SU-DHL-6 (cell line): ENCODE measurements at regions not wholly inside any gene's neighbourhood (a gene's known extent, or its start where the extent isn't known, plus 50 kb on each side); places are given as distances from the start of the nearest gene placed in this dataset.

ENCODE experiments used
- H2AFZ ChIP-seq: fragments of 200-600 bp; sonication (generic); 2 replicates; pipeline ENCODE4 v1.6.1; 2014; ENCODE audit warnings: low read depth, mild to moderate bottlenecking, moderate library complexity, mixed read lengths, antibody characterized with exemption, low read length; ENCODE audit not compliant: severe bottlenecking
- H3F3A ChIP-seq: fragments of 200-600 bp; shearing (Covaris generic); 2 replicates; pipeline ENCODE4 v1.6.0; 2016; ENCODE audit warnings: antibody characterized with exemption, mild to moderate bottlenecking; ENCODE audit not compliant: insufficient read depth
- H3K27ac ChIP-seq: fragments of 200-600 bp; sonication (generic); 2 replicates; pipeline ENCODE4 v1.5.1; 2016; ENCODE audit warnings: low read depth, mild to moderate bottlenecking, low read length, moderate library complexity, mixed read lengths
- H3K27me3 ChIP-seq: fragments of 200-600 bp; sonication (generic), shearing (Covaris generic); 2 replicates; pipeline ENCODE4 v1.6.0; 2014; ENCODE audit warnings: mild to moderate bottlenecking, low read length
- H3K36me3 ChIP-seq: fragments of 200-600 bp; sonication (generic); 2 replicates; pipeline ENCODE4 v1.6.1; 2014; ENCODE audit warnings: mild to moderate bottlenecking, low read length, mixed read lengths
- H3K4me2 ChIP-seq: fragments of 300-600, 200-600 bp; shearing (Covaris generic), sonication (generic); 2 replicates; pipeline ENCODE4 v1.6.0; 2014; ENCODE audit warnings: low read length, low read depth, mild to moderate bottlenecking; ENCODE audit not compliant: poor library complexity, severe bottlenecking
- H3K4me3 ChIP-seq: fragments of 200-600 bp; sonication (generic); 2 replicates; pipeline ENCODE4 v1.5.1; 2014; ENCODE audit warnings: antibody characterized with exemption, low read length, mild to moderate bottlenecking, mixed read lengths; ENCODE audit not compliant: insufficient read depth, poor library complexity, severe bottlenecking
- H3K79me2 ChIP-seq: fragments of 200-600 bp; sonication (generic); 2 replicates; pipeline ENCODE4 v1.6.1; 2014; ENCODE audit warnings: mild to moderate bottlenecking, low read length, moderate library complexity; ENCODE audit not compliant: insufficient read depth
- H3K9ac ChIP-seq: fragments of 200-600 bp; sonication (generic); 2 replicates; pipeline ENCODE4 v1.7.0; 2014; ENCODE audit warnings: mild to moderate bottlenecking, low read length
- H3K9me2 ChIP-seq: fragments of 200-600 bp; sonication (generic); replicated peaks from 2 replicates; pipeline ENCODE4 v1.6.1; 2014; ENCODE audit warnings: low read length; ENCODE audit not compliant: insufficient read depth
- H3K9me3 ChIP-seq: fragments of 200-600 bp; sonication (generic); 2 replicates; pipeline ENCODE4 v1.6.1; 2014; ENCODE audit warnings: low read length, mixed read lengths; ENCODE audit not compliant: insufficient read depth
- H4K20me1 ChIP-seq: fragments of 200-600 bp; sonication (generic); 2 replicates; pipeline ENCODE4 v1.6.1; 2014; ENCODE audit warnings: low read depth, mild to moderate bottlenecking, antibody characterized with exemption, low read length, moderate library complexity, mixed read lengths
- EZH2phosphoT487 ChIP-seq: fragments of 200-600 bp; sonication (generic), shearing (Covaris generic); conservative IDR thresholded peaks from 2 replicates; pipeline ENCODE4 v1.6.1; 2018; ENCODE audit warnings: mild to moderate bottlenecking, antibody characterized with exemption, low read length, moderate library complexity, mixed read lengths
- TF ChIP-seq, protein P1 (sequence below): fragments of 200-600 bp; sonication (generic); IDR thresholded peaks from one replicate; pipeline ENCODE4 v1.5.1; 2017; ENCODE audit warnings: antibody characterized with exemption, mild to moderate bottlenecking, low read length, moderate library complexity; ENCODE audit not compliant: insufficient read depth, poor library complexity, severe bottlenecking

DNA sequence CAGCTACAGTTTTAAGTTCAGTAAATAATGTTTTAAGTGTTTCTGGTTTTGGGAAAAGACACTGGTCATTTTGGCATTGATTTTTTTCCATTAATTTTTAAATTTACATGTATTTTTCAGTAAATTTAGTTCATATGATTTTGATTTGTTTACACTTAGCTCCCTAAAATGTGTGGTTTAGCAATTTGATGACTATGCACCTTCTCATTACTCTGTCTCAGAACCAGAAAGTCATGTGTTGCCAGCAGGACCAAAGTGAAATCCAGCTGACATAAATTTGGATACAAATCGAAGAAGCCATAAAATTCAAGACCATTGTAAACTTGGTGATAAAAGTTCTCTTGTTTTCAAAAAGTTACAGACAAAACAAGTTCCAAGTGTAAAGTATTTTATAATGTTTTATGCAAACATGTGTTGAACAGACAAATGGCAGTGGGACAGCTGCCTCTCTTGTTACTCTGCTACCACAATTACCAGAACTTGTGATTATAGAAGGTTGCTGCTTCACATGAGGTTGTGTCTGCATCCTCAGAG, 354.8 kb downstream of the NR2F1-AS1 start:
- TF ChIP-seq EZH2phosphoT487: no peak
- TF ChIP-seq, protein P1, sequence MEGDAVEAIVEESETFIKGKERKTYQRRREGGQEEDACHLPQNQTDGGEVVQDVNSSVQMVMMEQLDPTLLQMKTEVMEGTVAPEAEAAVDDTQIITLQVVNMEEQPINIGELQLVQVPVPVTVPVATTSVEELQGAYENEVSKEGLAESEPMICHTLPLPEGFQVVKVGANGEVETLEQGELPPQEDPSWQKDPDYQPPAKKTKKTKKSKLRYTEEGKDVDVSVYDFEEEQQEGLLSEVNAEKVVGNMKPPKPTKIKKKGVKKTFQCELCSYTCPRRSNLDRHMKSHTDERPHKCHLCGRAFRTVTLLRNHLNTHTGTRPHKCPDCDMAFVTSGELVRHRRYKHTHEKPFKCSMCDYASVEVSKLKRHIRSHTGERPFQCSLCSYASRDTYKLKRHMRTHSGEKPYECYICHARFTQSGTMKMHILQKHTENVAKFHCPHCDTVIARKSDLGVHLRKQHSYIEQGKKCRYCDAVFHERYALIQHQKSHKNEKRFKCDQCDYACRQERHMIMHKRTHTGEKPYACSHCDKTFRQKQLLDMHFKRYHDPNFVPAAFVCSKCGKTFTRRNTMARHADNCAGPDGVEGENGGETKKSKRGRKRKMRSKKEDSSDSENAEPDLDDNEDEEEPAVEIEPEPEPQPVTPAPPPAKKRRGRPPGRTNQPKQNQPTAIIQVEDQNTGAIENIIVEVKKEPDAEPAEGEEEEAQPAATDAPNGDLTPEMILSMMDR: no peak
- Histone ChIP-seq H3K27ac (no peak overlapping the region), H3K9me2 (no peaks in the 10 kb centered on the region)

DNA sequence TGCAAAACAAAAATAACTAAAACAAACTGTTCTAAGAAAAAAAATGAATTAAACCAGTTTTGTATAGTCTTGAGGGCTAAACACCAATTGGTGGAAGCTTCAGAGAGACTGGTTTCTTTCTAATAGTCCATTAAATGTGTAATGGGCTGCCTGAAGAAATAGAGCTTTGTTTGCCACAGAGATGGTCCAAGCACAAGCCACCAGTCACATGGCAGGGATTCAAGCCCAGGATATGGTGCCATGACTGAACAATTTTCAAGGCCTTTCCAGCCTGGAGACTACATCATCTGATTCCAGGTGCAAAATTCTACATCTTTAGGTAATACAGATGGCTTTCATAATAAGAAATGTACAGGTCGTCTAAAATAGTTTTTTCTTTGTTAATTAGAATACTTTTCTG, 355.3 kb downstream of the NR2F1-AS1 start:
- Histone ChIP-seq H3K4me2 (no peak overlapping the region), H3K36me3 (no peaks in the 10 kb centered on the region), H3K9ac (no peak overlapping the region), H3F3A (no peaks in the 10 kb centered on the region), H2AFZ (no peak overlapping the region), H3K79me2 (no peaks in the 10 kb centered on the region), H3K9me2 (no peaks in the 10 kb centered on the region), H4K20me1 (no peaks in the 10 kb centered on the region), H3K27ac (no peak overlapping the region), H3K27me3 (no peaks in the 10 kb centered on the region), H3K4me3 (no peak overlapping the region), H3K9me3 (no peaks in the 10 kb centered on the region)
- TF ChIP-seq, protein P1: no peak
- TF ChIP-seq EZH2phosphoT487: no peak

More for the DNA sequence above, 354.8 kb downstream of the NR2F1-AS1 start:
- no peak overlapping the region for H3K4me3 ChIP-seq
- no peak overlapping the region for H3K4me2 ChIP-seq
- H3K27me3 ChIP-seq: no peaks in the 10 kb centered on the region
- no peaks in the 10 kb centered on the region for H3F3A ChIP-seq
- H4K20me1 ChIP-seq: no peaks in the 10 kb centered on the region
- H3K9me3 ChIP-seq: no peaks in the 10 kb centered on the region
- H3K9ac ChIP-seq: no peak overlapping the region
- H2AFZ ChIP-seq: no peak overlapping the region
- H3K79me2 ChIP-seq: no peaks in the 10 kb centered on the region
- no peaks in the 10 kb centered on the region for H3K36me3 ChIP-seq

DNA sequence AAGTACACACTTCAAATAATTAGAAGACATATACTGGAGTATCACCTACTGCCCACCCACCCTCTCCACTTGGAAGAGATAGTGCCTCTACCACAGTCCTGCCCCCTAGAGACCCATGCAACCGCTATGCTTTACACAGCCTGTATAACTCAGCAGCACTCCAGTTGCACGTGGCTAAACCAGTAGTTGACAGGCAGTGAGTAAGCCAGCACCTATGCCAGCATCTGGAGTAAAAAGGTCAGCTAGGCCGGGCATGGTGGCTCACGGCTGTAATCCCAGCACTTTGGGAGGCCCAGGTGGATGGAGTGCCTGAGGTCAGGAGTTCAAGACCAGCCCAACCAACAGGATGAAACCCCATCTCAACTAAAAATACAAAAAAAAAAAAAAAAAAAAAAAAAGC, 356.4 kb downstream of the NR2F1-AS1 start:
- Histone ChIP-seq H3F3A (no peaks in the 10 kb centered on the region), H3K4me2 (no peak overlapping the region), H3K4me3 (no peak overlapping the region), H3K79me2 (no peaks in the 10 kb centered on the region), H3K27me3 (no peaks in the 10 kb centered on the region), H3K27ac (no peak overlapping the region), H2AFZ (no peak overlapping the region), H4K20me1 (no peaks in the 10 kb centered on the region), H3K9ac (no peak overlapping the region), H3K36me3 (no peaks in the 10 kb centered on the region), H3K9me3 (no peaks in the 10 kb centered on the region), H3K9me2 (no peaks in the 10 kb centered on the region)
- TF ChIP-seq, protein P1: no peak
- no peak for TF ChIP-seq EZH2phosphoT487

DNA sequence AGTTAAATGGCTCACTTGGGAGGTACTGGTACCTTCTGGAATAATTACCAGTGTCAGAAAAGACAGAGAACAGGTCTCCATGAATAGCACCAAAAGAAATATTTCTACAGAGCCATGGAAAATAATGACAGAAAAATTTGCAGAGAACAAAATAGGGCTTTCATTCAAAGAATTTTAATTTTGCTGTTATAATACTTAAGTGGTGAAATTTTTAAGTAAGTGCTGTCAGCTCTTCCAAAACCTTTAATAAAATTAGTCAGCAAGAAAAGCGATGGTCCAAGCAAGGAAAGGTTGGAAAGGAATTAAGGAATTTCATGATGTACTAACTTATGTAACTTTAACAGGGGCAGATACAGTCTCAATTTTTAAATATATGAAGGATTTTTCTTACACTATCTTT, 359.2 kb downstream of the NR2F1-AS1 start:
- H3K9ac ChIP-seq: no peak overlapping the region
- H3K36me3 ChIP-seq: no peaks in the 10 kb centered on the region
- no peak overlapping the region for H3K27ac ChIP-seq
- H3K9me3 ChIP-seq: no peaks in the 10 kb centered on the region
- no peaks in the 10 kb centered on the region for H3K79me2 ChIP-seq
- no peak overlapping the region for H3K4me3 ChIP-seq
- H3K9me2 ChIP-seq: no peaks in the 10 kb centered on the region
- TF ChIP-seq, protein P1: no peak
- TF ChIP-seq EZH2phosphoT487: no peak
- no peaks in the 10 kb centered on the region for H4K20me1 ChIP-seq
- H3F3A ChIP-seq: no peaks in the 10 kb centered on the region
- no peak overlapping the region for H2AFZ ChIP-seq
- H3K27me3 ChIP-seq: no peaks in the 10 kb centered on the region
- no peak overlapping the region for H3K4me2 ChIP-seq
